Rectal smooth muscle tissue (tissue), 1 donor: ENCODE measurements at regions not wholly inside any gene's neighbourhood (a gene's known extent, or its start where the extent isn't known, plus 50 kb on each side); places are given as distances from the start of the nearest gene placed in this dataset.

Source experiments
- H3K27ac ChIP-seq: one replicate; pipeline ENCODE4 v1.7.0; 2013; ENCODE audit warnings: low read depth, low read length, inconsistent platforms
- H3K27me3 ChIP-seq: one replicate; pipeline ENCODE4 v1.7.0; 2013; ENCODE audit warnings: low read length; ENCODE audit not compliant: control insufficient read depth, insufficient read depth
- H3K36me3 ChIP-seq: one replicate; pipeline ENCODE4 v1.7.0; 2013; ENCODE audit warnings: low read length; ENCODE audit not compliant: control insufficient read depth, insufficient read depth
- H3K4me1 ChIP-seq: one replicate; pipeline ENCODE4 v1.7.0; 2013; ENCODE audit warnings: low read length; ENCODE audit not compliant: control insufficient read depth, insufficient read depth
- H3K4me3 ChIP-seq: one replicate; pipeline ENCODE4 v1.7.0; 2013; ENCODE audit warnings: low read length
- H3K9ac ChIP-seq: one replicate; pipeline ENCODE4 v1.7.0; 2013; ENCODE audit warnings: low read length

GRCh38 chr12:97112136-97112535 lies 205.1 kb downstream of the NEDD1 start:
- Histone ChIP-seq H3K27me3 (no peaks in the 10 kb centered on the region), H3K9ac (no peak overlapping the region), H3K36me3 (no peaks in the 10 kb centered on the region)

DNA sequence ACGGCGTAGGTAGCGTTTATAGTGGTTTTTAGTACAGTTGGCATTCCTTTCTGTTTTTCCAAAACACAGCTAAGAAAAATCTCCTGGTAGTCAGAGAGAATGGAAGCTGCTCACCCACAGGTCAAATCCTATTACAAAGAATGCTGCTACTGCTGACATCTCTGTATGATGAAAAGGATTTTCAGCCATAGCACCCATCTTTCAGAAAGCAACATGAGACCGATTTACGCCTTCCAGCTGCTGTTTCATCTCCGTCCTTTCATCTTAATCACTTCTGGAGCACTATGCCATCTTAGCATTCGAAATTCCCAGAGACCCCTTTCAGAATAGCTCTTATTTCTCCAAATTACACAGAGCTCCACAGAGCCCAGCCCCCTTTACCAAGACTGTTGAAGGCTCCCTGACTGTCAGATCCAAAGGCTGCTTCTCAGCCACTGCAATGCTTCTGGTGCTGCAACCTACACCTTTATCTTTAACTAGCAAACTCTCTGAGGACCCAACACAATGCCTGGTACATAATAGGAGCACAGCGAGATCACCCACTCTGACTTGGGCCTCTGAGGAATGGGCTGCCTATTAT lies 211.8 kb downstream of the NEDD1 start:
- Histone ChIP-seq H3K9ac (no peak overlapping the region), H3K4me3 (no peak overlapping the region), H3K4me1 (no peaks in the 10 kb centered on the region), H3K27ac (no peak overlapping the region), H3K27me3 (no peaks in the 10 kb centered on the region), H3K36me3 (no peaks in the 10 kb centered on the region)

More at GRCh38 chr12:97112136-97112535, 205.1 kb downstream of the NEDD1 start:
- no peak overlapping the region for H3K4me3 ChIP-seq
- H3K4me1 ChIP-seq: no peaks in the 10 kb centered on the region
- H3K27ac ChIP-seq: no peak overlapping the region

DNA sequence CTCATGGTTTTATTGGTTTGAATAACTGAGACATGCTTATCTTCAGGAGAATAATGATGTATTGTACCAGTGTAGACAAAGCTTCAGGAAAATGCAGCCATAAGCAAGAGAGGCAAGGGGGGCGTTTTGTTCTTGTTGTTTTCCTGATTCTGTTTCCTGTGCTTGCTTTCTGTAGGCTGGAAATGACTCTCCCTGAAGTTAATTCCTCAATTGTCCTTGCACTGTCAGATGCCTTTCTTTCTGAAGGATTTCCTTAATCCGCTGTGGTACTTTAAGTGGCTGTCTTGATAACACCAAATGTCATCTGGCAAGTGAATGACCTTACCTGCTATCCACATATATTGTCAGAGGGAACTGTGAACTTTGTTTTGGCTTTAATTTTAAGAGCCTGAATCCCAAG lies 220.0 kb downstream of the NEDD1 start:
- Histone ChIP-seq H3K4me1 (no peaks in the 10 kb centered on the region), H3K36me3 (no peaks in the 10 kb centered on the region), H3K27me3 (no peaks in the 10 kb centered on the region), H3K4me3 (no peak overlapping the region), H3K9ac (no peak overlapping the region), H3K27ac (no peak overlapping the region)

DNA sequence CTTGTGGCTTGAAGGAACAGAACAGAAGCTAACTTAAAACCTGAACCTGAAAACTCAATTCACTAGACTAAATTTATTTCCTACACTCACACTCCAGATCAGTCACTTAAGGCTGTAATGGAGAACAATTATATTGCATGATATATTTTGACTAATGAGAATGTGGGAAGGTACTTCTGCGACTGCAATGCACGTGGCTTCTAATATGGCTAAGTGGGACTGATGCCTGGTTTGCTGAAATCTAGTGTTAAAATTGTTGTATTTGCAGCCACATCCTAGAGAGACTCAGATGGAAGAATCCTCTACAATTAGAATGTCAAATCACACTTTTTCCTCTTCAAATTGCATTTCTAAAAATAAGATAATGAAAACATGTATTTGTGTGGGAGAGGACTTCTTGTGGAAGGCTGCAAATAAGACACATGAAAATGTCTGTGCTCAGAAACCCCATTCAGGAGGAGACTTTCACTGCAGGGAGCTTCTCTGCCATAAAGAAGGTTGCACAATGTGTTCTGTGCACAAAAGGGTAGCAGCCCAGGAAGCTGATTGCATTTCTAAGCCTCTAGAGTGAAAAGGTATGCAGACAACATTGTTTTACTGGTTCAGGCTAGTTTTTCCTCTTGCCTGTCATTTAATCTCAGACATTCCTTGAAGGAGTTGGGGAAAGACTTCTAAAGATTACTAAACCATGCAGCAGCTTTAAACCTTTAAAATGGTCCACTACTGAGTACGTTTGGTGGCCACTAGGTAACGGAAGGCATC lies 224.3 kb downstream of the NEDD1 start:
- H3K27ac ChIP-seq: no peak overlapping the region
- H3K36me3 ChIP-seq: no peaks in the 10 kb centered on the region
- H3K4me3 ChIP-seq: no peak overlapping the region
- H3K9ac ChIP-seq: no peak overlapping the region
- H3K27me3 ChIP-seq: no peaks in the 10 kb centered on the region
- H3K4me1 ChIP-seq: no peaks in the 10 kb centered on the region

GRCh38 chr12:97132270-97132669 lies 225.2 kb downstream of the NEDD1 start:
- Histone ChIP-seq H3K36me3 (no peaks in the 10 kb centered on the region), H3K4me3 (no peak overlapping the region), H3K27me3 (no peaks in the 10 kb centered on the region), H3K9ac (no peak overlapping the region), H3K4me1 (no peaks in the 10 kb centered on the region), H3K27ac (no peak overlapping the region)

- no peak overlapping the region for H3K27ac ChIP-seq
- H3K36me3 ChIP-seq: no peaks in the 10 kb centered on the region
- H3K27me3 ChIP-seq: no peaks in the 10 kb centered on the region
- no peak overlapping the region for H3K4me3 ChIP-seq
- H3K9ac ChIP-seq: no peak overlapping the region
- no peaks in the 10 kb centered on the region for H3K4me1 ChIP-seq
These were observed 227.4 kb downstream of the NEDD1 start for GRCh38 chr12:97134495-97134894.

- Histone ChIP-seq H3K4me3 (no peak overlapping the region), H3K36me3 (no peaks in the 10 kb centered on the region), H3K4me1 (no peaks in the 10 kb centered on the region), H3K27ac (no peak overlapping the region), H3K27me3 (no peaks in the 10 kb centered on the region), H3K9ac (no peak overlapping the region)
These were observed 233.3 kb downstream of the NEDD1 start for GRCh38 chr12:97140355-97140754.

GRCh38 chr12:97142737-97143410 lies 235.8 kb downstream of the NEDD1 start:
- Histone ChIP-seq H3K9ac (no peak overlapping the region), H3K36me3 (no peaks in the 10 kb centered on the region), H3K4me3 (no peak overlapping the region), H3K27me3 (no peaks in the 10 kb centered on the region), H3K27ac (no peak overlapping the region), H3K4me1 (no peaks in the 10 kb centered on the region)

DNA sequence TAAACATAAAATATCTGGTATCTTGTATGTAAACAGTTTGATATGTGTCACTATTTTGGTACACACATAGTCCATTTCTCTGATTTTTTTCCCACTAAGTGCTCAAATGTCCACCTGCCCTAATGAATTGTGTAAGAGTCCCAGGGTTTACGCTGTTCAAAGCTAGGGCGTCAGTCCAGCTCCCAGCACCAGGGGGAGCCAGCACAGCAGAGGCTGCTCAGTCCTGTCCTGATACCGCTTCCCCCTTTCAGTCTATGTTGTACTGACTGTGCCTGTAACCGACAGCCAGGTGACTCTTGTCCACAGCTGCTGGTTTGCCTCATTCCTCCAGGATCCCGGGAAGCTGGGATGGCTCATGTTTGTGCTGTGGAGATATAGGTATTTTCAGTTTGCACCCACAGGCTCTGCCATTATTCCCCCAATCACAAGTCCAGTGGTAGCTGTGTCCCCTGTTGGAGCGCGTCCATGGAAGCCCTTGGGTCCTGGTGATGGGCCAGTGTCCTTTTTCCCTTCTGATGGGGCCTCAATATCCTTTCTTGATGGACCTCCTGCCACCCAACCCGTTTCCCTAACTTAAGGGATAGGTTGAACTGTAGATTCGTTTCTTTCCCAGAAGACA lies 242.0 kb downstream of the NEDD1 start:
- H3K27ac ChIP-seq: no peak overlapping the region
- H3K4me3 ChIP-seq: no peak overlapping the region
- no peaks in the 10 kb centered on the region for H3K4me1 ChIP-seq
- no peaks in the 10 kb centered on the region for H3K27me3 ChIP-seq
- H3K36me3 ChIP-seq: no peaks in the 10 kb centered on the region
- H3K9ac ChIP-seq: no peak overlapping the region

GRCh38 chr12:97151481-97151880 lies 244.4 kb downstream of the NEDD1 start:
- Histone ChIP-seq H3K4me1 (no peaks in the 10 kb centered on the region), H3K27ac (no peak overlapping the region), H3K36me3 (no peaks in the 10 kb centered on the region), H3K4me3 (no peak overlapping the region), H3K9ac (no peak overlapping the region), H3K27me3 (no peaks in the 10 kb centered on the region)

- H3K36me3 ChIP-seq: no peaks in the 10 kb centered on the region
- no peaks in the 10 kb centered on the region for H3K27me3 ChIP-seq
- H3K4me3 ChIP-seq: no peak overlapping the region
- no peaks in the 10 kb centered on the region for H3K4me1 ChIP-seq
- H3K27ac ChIP-seq: no peak overlapping the region
- no peak overlapping the region for H3K9ac ChIP-seq
These were observed 252.3 kb downstream of the NEDD1 start for GRCh38 chr12:97159377-97159776.

GRCh38 chr12:97160277-97160676 lies 253.2 kb downstream of the NEDD1 start:
- no peaks in the 10 kb centered on the region for H3K27me3 ChIP-seq
- no peak overlapping the region for H3K4me3 ChIP-seq
- no peaks in the 10 kb centered on the region for H3K4me1 ChIP-seq
- H3K36me3 ChIP-seq: no peaks in the 10 kb centered on the region
- H3K27ac ChIP-seq: no peak overlapping the region
- no peak overlapping the region for H3K9ac ChIP-seq
